ENCODE measurements at regions not wholly inside any gene's neighbourhood (a gene's known extent, or its start where the extent isn't known, plus 50 kb on each side); places are given as distances from the start of the nearest gene placed in this dataset.

DNA sequence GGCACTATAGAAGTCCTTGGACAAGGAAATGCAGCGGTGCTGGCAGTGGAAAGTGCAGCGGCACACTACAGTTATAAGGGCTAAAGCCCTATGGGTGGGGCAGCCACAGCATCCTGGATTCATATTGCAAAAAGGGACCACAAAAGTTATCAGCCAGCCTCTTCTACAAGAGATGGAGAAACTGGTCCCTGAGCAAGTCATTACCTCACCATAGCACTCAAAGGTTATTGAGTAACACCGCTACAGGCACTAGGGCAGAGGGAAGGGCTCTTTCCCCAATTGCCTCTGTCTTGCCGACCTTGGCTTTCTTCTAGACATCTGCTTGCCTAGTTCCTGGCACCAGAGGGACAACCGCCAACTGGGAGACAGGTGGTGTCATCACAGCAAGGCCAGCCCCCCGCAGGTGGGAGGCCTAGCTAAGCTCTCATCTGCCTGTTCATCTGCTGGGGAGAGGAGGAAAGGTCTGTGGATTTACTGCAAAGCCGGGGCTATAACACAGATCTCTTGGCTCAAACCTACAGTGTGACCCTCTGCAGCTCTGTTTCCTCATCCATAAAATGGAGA, 600.0 kb downstream of the BCOR start:
- H3K4me3 ChIP-seq (ENCODE audit: low read depth, low read length): no peak overlapping the region
- TF ChIP-seq, protein P1, sequence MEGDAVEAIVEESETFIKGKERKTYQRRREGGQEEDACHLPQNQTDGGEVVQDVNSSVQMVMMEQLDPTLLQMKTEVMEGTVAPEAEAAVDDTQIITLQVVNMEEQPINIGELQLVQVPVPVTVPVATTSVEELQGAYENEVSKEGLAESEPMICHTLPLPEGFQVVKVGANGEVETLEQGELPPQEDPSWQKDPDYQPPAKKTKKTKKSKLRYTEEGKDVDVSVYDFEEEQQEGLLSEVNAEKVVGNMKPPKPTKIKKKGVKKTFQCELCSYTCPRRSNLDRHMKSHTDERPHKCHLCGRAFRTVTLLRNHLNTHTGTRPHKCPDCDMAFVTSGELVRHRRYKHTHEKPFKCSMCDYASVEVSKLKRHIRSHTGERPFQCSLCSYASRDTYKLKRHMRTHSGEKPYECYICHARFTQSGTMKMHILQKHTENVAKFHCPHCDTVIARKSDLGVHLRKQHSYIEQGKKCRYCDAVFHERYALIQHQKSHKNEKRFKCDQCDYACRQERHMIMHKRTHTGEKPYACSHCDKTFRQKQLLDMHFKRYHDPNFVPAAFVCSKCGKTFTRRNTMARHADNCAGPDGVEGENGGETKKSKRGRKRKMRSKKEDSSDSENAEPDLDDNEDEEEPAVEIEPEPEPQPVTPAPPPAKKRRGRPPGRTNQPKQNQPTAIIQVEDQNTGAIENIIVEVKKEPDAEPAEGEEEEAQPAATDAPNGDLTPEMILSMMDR (IDR thresholded peaks at IDR 0.05; ENCODE audit: borderline replicate concordance, insufficient read depth, low read depth, low read length): no peak

DNA sequence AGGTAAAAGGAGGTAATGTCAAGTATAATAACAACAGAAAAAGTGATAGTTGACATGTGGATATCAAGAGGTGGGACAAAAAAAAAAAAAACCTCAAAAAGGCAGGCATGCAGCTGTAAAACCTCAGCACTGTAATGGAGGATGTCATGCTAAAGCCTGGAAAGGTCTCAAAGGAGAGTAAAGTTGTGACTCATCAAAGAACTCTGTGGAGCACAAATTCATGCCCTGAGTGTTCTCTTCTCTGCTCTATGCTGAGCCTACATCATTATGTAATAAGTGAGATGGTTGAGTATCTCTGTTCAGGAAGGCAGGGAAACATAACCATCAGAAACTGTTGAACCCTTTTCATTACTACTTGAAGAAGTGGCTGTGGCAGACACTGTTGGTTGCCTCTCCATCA, 597.8 kb downstream of the BCOR start:
- H3K4me3 ChIP-seq (ENCODE audit: low read depth, low read length): no peak overlapping the region
- TF ChIP-seq, protein P1 (IDR thresholded peaks at IDR 0.05; ENCODE audit: borderline replicate concordance, insufficient read depth, low read depth, low read length): no peak

DNA sequence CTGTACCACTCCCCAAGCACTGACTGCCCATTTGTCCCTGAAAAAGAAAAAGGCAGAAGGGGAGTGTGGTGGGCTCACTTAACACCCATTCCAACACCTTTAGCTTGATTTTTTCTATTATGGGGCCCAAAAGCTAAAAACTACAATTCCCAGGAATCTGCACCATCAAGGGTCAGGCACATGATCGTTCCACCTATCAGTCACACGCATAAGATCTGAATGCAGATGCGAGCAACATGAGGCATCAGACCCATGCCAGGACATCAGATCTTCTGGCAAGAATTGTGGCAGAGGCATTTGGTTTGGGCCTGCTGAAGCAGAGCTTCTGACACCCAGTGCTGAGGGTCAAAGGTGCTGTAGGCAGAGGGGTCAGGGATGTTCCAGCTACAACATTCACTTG, 595.9 kb downstream of the BCOR start:
- TF ChIP-seq, protein P1 (IDR thresholded peaks at IDR 0.05; ENCODE audit: borderline replicate concordance, insufficient read depth, low read depth, low read length): no peak
- no peak overlapping the region for H3K4me3 ChIP-seq (ENCODE audit: low read depth, low read length)

DNA sequence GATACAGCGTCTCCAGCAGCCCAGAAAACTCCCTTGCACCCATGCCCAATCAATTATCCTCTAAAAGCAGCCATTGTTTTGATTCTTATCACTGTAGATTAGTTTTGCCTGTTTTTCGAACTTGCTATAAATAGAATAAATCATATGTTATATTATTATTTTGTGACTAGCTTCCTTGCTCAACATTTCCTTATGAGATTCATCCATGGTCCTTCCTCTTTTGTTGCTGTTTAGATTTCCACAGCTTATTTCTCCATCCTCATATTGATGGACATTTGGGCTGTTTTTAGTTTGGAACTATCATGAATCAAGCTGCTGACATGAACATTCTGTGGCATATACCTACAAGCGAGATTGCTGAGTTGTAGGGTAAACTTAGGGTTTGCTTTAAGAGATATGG, 595.3 kb downstream of the BCOR start:
- TF ChIP-seq, protein P1 (IDR thresholded peaks at IDR 0.05; ENCODE audit: borderline replicate concordance, insufficient read depth, low read depth, low read length): no peak

DNA sequence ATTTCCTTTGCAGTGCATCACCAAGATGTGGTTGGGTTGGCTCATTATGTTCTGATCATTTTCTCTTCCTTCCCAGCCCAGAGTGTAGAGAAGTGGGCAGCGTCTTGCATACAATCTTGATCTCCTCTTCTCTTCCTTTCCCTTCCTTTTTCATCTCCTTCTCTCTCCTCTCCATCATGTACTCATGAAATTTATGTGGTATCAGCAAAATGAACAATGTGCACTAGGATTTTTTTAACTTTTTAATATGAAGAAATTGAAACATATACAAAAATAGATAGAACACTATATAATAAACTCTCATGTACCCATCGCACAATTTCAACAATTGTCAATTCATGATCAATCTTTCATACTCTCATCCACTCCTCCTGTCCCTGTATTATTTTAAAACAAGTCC, 593.5 kb downstream of the BCOR start:
- H3K4me3 ChIP-seq (ENCODE audit: low read depth, low read length): no peak overlapping the region
- TF ChIP-seq, protein P1 (IDR thresholded peaks at IDR 0.05; ENCODE audit: borderline replicate concordance, insufficient read depth, low read depth, low read length): no peak

More for the DNA sequence above, 595.3 kb downstream of the BCOR start:
- H3K4me3 ChIP-seq (ENCODE audit: low read depth, low read length): no peak overlapping the region

DNA sequence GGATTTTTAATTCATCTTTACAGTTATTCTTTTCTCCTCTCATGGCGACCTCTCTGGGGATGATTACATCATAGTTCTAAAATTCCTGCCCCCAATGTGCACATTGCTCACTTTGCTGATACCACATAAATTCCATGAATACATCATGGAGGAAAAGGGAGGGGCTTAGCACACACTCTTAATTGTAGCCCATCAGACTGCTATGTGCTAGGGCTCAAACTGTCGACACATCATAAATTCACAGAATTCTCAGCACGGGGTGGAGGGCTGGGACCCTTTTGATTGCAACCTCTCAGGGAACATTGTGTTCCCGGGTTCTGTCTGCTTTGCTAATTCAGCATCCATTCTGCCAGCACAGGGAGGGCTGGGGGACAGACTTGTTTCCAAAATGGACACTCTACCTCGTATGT, 592.9 kb downstream of the BCOR start:
- TF ChIP-seq, protein P1 (IDR thresholded peaks at IDR 0.05; ENCODE audit: borderline replicate concordance, insufficient read depth, low read depth, low read length): no peak
- H3K4me3 ChIP-seq (ENCODE audit: low read depth, low read length): no peak overlapping the region

DNA sequence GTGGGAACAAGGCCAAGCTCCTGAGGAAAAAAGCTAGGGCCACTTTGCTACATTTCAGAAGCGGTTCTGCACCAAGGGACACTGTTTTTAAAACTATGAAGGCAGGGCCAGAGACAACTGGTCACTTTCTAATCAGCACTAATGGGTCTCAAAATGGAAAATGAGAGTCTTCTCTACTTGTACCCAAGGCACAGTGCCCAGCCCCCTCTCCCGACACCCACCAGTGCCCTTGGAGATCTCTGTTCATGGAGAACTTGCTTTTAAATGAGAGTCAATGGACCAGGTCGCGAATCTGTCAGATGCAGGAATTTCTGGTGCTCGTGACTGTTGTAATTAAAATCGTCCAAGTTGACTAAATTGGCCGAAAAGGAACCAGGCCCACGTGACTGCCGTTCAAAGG, 591.6 kb downstream of the BCOR start:
- TF ChIP-seq, protein P1 (IDR thresholded peaks at IDR 0.05; ENCODE audit: borderline replicate concordance, insufficient read depth, low read depth, low read length): no peak
- no peak overlapping the region for H3K4me3 ChIP-seq (ENCODE audit: low read depth, low read length)

Measured in GM12875 (cell line).